ENCODE measurements at regions not wholly inside any gene's neighbourhood (a gene's known extent, or its start where the extent isn't known, plus 50 kb on each side); places are given as distances from the start of the nearest gene placed in this dataset.

DNA sequence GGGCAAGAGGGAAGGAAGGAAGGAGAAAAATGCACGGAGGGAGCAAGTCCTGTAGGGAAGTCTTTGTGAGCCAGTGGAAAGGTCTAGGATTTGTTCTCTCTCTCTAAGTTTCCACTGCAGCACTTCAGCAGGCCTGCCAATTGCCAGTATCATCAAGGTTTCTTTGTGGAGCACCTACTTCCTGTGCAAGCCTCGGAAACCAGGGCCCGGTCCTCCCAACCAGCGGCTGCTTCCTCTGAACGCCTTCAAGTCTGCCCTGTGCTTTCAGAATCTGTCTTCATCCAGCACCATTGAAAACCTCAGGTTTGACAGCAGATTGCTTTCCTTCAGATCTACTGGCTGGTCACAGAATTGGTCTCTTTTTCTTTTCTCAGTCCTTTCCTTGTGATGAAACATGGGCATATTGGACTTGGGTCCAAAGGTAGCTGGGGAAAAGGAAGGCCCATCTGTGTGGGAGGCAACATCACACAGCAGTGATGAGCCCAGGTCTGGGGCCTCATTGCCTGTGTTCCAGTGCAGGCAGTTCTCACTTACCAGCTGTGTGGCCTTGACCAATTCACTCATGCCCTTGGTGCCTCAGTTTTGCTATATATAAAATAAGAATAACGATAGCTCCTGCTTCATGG lies 144.5 kb downstream of the SEC16B start:
- DNase-seq (ENCODE audit: low read depth in 1 of 2, low spot score in 2 of 2): no peak
- Histone ChIP-seq H3K4me3 (no peak overlapping the region), H3K4me1 (replicated peaks) (no peaks in the 10 kb centered on the region), H3K9me3 (replicated peaks) (no peaks in the 10 kb centered on the region), H3K36me3 (no peaks in the 10 kb centered on the region), H3K27me3 (replicated peaks) (0 out of 2 replicates have a peak, but pooled peaks cover 3% of the 10 kb centered on the region), H3K27ac (no peak overlapping the region)

DNA sequence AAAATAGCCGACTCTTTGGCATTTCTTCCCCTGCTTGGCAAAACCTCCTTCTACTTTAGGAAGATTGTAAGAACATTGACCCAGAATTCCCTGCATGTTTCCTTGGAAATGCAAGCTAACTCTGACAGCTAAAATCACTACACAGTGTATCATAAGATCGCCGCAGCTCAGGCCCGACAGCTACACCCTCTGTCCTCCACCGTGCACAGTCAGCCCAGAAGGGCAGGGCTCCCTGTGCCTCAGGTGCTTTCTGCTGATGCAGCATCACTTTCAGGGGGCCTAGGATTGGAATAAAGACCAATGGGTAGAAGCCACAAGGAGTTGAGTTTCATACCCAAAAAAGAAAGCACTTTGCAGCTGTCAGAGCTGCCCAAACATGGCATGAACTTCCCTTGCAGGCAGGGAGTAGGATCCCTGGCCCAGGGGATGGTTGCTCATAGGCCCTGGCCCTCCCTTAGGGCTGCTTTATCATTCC lies 145.3 kb downstream of the SEC16B start:
- Histone ChIP-seq H3K36me3 (no peaks in the 10 kb centered on the region), H3K27ac (no peak overlapping the region), H3K9me3 (replicated peaks) (no peaks in the 10 kb centered on the region), H3K4me1 (replicated peaks) (no peaks in the 10 kb centered on the region), H3K4me3 (no peak overlapping the region), H3K27me3 (replicated peaks) (0 out of 2 replicates have a peak, but pooled peaks cover 3% of the 10 kb centered on the region)
- no peak for DNase-seq (ENCODE audit: low read depth in 1 of 2, low spot score in 2 of 2)

DNA sequence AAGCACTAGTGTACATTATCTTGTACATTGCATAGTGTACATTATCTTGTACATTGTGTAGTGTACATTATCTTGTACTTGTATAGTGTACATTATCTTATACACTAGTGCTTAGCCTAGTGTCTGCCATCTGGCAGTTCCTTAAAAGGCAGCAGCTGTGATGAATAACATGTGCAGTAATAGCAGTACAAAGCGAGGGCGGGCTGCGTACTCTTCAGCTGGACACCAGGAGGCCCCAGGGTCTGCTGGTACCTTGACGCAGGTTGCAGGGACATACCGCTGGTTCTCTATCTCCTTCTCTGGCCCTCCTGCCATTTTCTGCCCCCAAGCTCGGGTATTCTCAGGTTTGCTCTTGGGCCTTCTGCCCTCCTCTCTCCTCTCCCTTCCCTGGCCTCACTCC lies 149.6 kb downstream of the SEC16B start:
- Histone ChIP-seq H3K4me3 (no peak overlapping the region), H3K4me1 (replicated peaks) (no peaks in the 10 kb centered on the region), H3K9me3 (replicated peaks) (no peaks in the 10 kb centered on the region), H3K36me3 (no peaks in the 10 kb centered on the region), H3K27me3 (replicated peaks) (0 out of 2 replicates have a peak, but pooled peaks cover 3% of the 10 kb centered on the region), H3K27ac (no peak overlapping the region)
- no peak for DNase-seq (ENCODE audit: low read depth in 1 of 2, low spot score in 2 of 2)

DNA sequence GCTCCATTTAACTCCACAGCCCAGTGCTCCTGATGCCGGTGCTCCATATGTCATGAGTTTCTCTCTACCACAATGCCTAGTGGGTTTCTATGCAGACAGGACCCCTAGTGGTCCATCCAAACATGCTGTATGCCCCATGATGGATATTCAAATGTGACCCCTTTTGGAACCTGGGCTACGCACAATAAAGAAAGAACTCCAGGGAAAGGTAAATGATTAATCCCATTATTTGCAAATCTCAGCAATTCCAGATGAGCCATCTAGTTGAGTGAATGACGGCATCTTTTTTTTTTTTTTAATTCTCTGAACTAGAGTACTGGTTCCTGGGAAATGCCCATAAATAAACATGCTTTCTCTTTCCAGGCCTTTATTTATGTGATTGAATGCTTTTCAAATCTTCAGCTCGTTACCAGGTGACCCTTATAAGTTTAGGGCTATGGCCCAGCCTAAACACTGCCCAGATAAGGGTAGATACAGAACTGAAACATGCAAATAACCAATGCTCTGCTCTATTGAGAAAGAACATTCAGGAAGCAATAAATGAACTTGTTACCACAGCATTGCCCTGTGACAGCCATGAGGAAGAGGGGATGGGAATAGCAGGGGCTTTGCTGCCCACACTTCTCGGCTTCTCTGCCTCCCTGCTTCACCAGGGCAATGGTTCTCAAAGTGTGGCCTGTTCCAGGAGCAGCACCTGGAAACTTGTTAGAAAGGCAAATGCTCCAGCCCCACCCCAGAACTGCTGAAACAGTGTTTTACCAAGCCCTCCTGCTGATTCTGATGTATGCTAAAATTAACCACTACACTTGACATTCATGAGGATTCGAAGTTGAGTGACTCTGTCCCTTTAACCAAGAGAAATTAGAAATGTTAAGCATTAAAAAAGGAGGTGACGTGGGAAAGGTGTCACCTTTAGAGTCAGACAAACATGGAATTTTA lies 151.7 kb downstream of the SEC16B start:
- no peaks in the 10 kb centered on the region for H3K27me3 ChIP-seq (replicated peaks)
- no peaks in the 10 kb centered on the region for H3K36me3 ChIP-seq
- no peaks in the 10 kb centered on the region for H3K4me1 ChIP-seq (replicated peaks)
- no peak overlapping the region for H3K4me3 ChIP-seq
- no peak overlapping the region for H3K27ac ChIP-seq
- DNase-seq (ENCODE audit: low read depth in 1 of 2, low spot score in 2 of 2): no peak
- no peaks in the 10 kb centered on the region for H3K9me3 ChIP-seq (replicated peaks)

DNA sequence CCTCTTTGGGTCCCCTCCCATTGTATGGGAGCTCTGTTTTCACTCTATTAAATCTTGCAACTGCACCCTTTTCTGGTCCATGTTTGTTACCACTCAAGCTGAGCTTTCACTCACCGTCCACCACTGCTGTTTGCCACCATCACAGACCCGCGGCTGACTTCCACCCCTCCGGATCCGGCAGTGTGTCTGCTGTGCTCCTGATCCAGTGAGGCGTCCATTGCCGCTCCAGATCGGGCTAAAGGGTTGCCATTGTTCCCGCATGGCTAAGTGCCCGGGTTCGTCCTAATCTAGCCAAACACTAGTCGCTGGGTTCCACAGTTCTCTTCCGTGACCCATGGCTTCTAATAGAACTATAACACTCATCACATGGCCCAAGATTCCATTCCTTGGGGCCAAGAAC lies 157.2 kb downstream of the SEC16B start:
- no peaks in the 10 kb centered on the region for H3K27me3 ChIP-seq (replicated peaks)
- H3K9me3 ChIP-seq (replicated peaks): no peaks in the 10 kb centered on the region
- no peak overlapping the region for H3K4me3 ChIP-seq
- H3K27ac ChIP-seq: no peak overlapping the region
- no peaks in the 10 kb centered on the region for H3K4me1 ChIP-seq (replicated peaks)
- no peak for DNase-seq (ENCODE audit: low read depth in 1 of 2, low spot score in 2 of 2)
- H3K36me3 ChIP-seq: no peaks in the 10 kb centered on the region

DNA sequence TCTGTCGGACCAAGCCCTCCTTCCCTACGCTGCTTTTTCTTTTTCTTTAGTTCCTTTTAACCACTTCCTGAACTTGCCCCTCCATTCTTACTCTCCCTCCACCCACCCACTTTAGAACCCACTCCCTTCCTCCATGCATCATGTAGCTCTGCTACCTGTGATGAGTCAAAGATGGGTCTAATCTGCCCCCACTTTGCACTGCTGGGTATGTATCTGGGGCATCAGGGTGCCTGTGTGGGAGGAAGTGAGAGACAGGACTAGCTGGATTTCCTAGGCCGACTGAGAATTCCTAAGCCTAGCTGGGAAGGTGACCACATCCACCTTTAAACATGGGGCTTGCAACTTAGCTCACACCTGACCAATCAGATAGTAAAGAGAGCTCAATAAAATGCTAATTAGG lies 157.7 kb downstream of the SEC16B start:
- DNase-seq (ENCODE audit: low read depth in 1 of 2, low spot score in 2 of 2): no peak
- no peaks in the 10 kb centered on the region for H3K27me3 ChIP-seq (replicated peaks)
- no peak overlapping the region for H3K4me3 ChIP-seq
- no peaks in the 10 kb centered on the region for H3K9me3 ChIP-seq (replicated peaks)
- H3K27ac ChIP-seq: no peak overlapping the region
- no peaks in the 10 kb centered on the region for H3K4me1 ChIP-seq (replicated peaks)
- H3K36me3 ChIP-seq: no peaks in the 10 kb centered on the region

DNA sequence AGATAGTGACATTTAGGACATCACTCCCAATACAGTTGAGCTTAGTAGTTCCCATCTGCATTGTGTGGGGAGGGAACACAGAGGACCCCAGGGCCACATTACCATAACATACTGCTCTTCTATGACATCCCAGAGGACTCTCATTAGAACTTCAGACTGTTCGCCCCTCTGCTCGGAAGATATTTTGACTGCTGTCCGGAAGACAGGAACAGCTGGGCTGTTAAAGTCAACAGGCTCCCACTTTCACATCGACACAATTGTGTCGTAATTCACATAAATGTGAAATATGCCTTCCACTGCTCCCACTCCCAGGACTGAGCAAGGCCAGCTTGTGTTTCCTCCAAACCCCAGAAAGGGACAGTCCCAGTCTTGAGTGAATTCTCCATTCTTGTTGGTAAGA lies 158.4 kb downstream of the SEC16B start:
- H3K4me3 ChIP-seq: no peak overlapping the region
- no peaks in the 10 kb centered on the region for H3K27me3 ChIP-seq (replicated peaks)
- no peaks in the 10 kb centered on the region for H3K4me1 ChIP-seq (replicated peaks)
- H3K9me3 ChIP-seq (replicated peaks): no peaks in the 10 kb centered on the region
- no peak for DNase-seq (ENCODE audit: low read depth in 1 of 2, low spot score in 2 of 2)
- no peaks in the 10 kb centered on the region for H3K36me3 ChIP-seq
- H3K27ac ChIP-seq: no peak overlapping the region

DNA sequence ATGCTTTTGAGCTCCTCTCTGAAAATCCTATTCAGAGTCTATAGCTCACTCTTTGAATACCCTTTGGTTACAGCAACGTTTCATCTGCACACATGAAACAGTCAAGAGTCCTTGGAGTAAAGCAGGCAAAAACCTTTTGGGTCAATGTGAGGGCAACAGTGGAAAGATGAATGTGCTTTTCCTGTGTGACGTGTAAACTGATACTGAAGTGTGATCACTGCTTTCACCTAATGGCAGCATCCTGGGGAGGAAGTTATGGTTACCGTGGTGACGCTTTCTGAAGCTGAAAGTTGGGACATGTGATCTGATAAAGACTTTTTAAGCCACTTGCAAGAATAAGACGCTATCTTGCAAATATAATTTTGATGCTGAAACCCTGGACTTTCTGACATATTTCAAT lies 160.0 kb downstream of the SEC16B start:
- no peak overlapping the region for H3K27ac ChIP-seq

DNA sequence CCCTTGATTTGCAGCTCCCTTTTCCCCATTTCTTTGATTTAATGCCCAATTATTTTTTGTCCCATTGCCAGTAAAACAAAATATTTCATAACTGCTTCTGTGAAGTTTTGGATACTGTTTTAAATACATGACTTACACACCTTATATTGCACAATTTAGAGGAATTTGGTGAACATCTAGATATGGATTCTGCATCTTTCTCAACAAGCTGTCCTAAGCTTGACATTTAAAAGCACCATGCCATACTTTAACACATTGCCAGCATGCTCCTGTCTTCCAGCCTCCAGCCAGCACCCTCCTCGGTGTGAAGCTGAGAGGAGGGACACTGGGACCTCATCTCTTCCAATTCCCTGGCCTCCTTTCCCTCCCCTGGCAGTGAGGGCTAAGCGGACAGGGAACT lies 167.6 kb downstream of the SEC16B start:
- Histone ChIP-seq H3K4me1 (replicated peaks) (no peaks in the 10 kb centered on the region), H3K36me3 (no peaks in the 10 kb centered on the region), H3K4me3 (no peak overlapping the region), H3K27ac (no peak overlapping the region), H3K9me3 (replicated peaks) (peaks cover 4% of the 10 kb centered on the region; the same call in 1 of the 2 replicates), H3K27me3 (replicated peaks) (no peaks in the 10 kb centered on the region)
- DNase-seq (ENCODE audit: low read depth in 1 of 2, low spot score in 2 of 2): no peak

More for the DNA sequence above, 160.0 kb downstream of the SEC16B start:
- Histone ChIP-seq H3K4me3 (no peak overlapping the region), H3K9me3 (replicated peaks) (no peaks in the 10 kb centered on the region), H3K4me1 (replicated peaks) (no peaks in the 10 kb centered on the region), H3K27me3 (replicated peaks) (no peaks in the 10 kb centered on the region), H3K36me3 (no peaks in the 10 kb centered on the region)
- no peak for DNase-seq (ENCODE audit: low read depth in 1 of 2, low spot score in 2 of 2)

DNA sequence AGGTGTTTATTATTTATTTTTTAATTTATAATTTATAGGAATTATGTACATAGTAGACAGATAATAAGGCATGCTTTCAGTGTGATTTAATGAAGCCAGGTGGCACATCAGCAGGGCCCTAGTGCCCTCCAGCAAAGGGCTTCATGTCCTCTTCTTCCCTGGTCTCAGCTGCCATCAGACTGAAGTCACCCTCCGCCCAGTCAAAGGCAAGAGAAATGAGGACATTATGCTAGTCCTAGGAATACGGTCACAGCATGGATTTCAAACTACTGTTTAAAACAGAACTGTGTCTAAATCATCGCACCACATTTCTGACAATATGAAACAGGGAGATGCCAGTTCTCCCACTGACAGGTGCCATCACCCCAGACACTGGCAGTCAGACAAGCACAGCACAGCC lies 168.1 kb downstream of the SEC16B start:
- no peak for DNase-seq (ENCODE audit: low read depth in 1 of 2, low spot score in 2 of 2)
- no peaks in the 10 kb centered on the region for H3K36me3 ChIP-seq
- no peaks in the 10 kb centered on the region for H3K27me3 ChIP-seq (replicated peaks)
- no peak overlapping the region for H3K4me3 ChIP-seq
- H3K9me3 ChIP-seq (replicated peaks): peaks cover 4% of the 10 kb centered on the region; the same call in 1 of the 2 replicates
- H3K27ac ChIP-seq: no peak overlapping the region
- H3K4me1 ChIP-seq (replicated peaks): no peaks in the 10 kb centered on the region

DNA sequence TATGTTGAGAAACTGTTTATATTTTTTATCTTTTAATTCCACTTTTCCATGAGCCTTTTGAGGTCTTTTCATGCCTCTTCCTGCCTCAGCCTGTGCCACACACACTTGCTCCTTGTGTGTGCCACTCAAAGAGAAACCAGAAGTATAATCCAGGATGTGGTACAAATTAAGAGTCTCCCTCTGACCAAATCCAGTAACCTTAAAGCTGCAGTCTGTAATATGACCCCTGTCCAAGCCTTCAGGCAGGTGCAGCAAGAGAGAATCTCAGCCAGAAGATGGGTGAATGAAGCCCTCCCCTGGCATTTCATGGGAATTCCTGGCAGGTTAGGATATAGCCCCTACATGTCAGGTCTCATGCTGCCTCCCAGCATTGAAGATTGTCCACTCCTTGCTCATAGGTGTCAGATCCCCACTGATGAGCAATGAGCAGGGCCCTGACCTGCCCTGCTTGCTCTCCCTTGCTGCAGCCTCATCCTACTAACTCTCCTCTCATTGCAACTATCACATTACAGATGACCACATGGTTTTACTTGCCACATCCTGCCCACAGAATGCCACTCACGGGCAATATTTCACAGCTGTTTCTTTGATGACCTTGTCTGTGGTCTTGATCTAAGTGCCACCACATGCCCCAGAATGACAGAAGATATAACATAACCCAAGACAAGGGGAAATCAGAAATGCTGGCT lies 169.3 kb downstream of the SEC16B start:
- Histone ChIP-seq H3K4me1 (replicated peaks) (no peaks in the 10 kb centered on the region), H3K27me3 (replicated peaks) (no peaks in the 10 kb centered on the region), H3K36me3 (no peaks in the 10 kb centered on the region), H3K4me3 (no peak overlapping the region), H3K9me3 (replicated peaks) (peaks cover 4% of the 10 kb centered on the region; the same call in 1 of the 2 replicates), H3K27ac (no peak overlapping the region)
- DNase-seq (ENCODE audit: low read depth in 1 of 2, low spot score in 2 of 2): no peak

DNA sequence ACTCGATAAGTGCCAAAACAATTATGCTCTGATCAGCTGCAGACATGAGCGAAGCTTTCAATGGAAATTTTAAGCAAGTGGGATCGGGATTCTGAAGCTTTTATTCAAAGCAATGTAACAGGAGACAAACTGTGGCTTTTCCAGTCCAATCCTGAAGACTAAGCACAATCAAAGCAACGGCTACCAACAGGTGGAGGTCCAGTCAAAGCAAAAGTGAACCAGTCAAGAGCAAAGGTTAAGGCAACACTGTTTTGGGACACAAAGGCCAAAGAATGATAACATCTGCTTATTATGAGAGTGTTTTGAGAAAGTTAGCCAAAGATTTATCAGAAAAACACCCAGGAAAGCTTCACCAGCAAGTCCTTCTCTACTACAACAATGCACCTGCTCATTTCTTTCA lies 170.1 kb downstream of the SEC16B start:
- Histone ChIP-seq H3K4me1 (replicated peaks) (no peaks in the 10 kb centered on the region), H3K27ac (no peak overlapping the region), H3K4me3 (no peak overlapping the region), H3K9me3 (replicated peaks) (peaks cover 4% of the 10 kb centered on the region; the same call in 1 of the 2 replicates), H3K27me3 (replicated peaks) (no peaks in the 10 kb centered on the region), H3K36me3 (no peaks in the 10 kb centered on the region)
- no peak for DNase-seq (ENCODE audit: low read depth in 1 of 2, low spot score in 2 of 2)

DNA sequence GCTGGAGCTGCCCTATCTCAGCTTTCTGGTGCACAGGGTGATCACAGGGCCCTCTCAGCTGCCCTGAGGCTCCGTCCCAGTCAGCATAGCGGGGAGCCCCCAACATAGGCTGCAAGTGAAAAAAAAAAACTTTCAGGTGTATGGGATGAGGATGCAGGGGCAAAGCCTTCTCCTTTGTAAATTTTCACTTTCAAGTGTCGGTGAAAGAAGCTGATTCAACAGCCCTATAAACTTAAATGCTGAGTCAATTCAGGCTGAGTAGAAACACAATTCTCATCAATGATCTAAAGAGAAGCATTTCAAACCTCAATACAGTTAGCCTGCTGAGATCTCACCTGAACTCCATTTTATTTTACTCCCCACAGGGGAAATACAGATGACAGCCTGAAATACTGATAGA lies 171.2 kb downstream of the SEC16B start:
- H3K27ac ChIP-seq: no peak overlapping the region
- H3K9me3 ChIP-seq (replicated peaks): peaks cover under 1% of the 10 kb centered on the region; the same call in 1 of the 2 replicates
- H3K27me3 ChIP-seq (replicated peaks): no peaks in the 10 kb centered on the region
- no peaks in the 10 kb centered on the region for H3K36me3 ChIP-seq
- no peaks in the 10 kb centered on the region for H3K4me1 ChIP-seq (replicated peaks)
- no peak overlapping the region for H3K4me3 ChIP-seq
- DNase-seq (ENCODE audit: low read depth in 1 of 2, low spot score in 2 of 2): no peak

DNA sequence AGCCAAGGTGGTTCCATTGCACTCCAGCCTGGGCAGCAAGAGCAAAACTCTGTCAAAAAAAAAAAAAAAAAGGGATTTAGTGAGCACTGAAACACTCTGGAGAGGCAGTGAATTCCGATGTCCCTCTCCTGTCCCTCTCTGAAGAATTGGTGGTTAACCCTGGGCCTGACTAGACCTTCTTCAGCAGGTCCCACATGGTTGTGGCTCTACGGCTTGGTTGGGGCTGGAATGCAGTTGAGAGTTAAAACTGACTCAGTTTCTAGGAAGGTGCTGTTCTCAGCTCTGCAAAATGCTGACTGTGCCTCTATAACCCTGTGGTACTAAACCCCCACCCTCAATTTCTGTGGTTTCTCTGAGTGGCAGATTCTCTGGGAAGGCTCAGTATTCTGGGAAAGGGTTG lies 173.3 kb downstream of the SEC16B start:
- no peaks in the 10 kb centered on the region for H3K27me3 ChIP-seq (replicated peaks)
- no peaks in the 10 kb centered on the region; the same call in 1 of the 2 replicates for H3K9me3 ChIP-seq (replicated peaks)
- H3K4me3 ChIP-seq: no peak overlapping the region
- no peaks in the 10 kb centered on the region for H3K4me1 ChIP-seq (replicated peaks)
- no peak overlapping the region for H3K27ac ChIP-seq
- no peaks in the 10 kb centered on the region for H3K36me3 ChIP-seq
- no peak for DNase-seq (ENCODE audit: low read depth in 1 of 2, low spot score in 2 of 2)

Measured in SJSA1 (cell line).